Mucosa of rectum (tissue), 2 donors: ENCODE measurements at regions not wholly inside any gene's neighbourhood (a gene's known extent, or its start where the extent isn't known, plus 50 kb on each side); places are given as distances from the start of the nearest gene placed in this dataset.
"Not testable (repeated sequence)": the region's sequence is repeated elsewhere in the genome, so short reads cannot be mapped to it uniquely, and the experiment has no call there.

Source experiments
- H3K27ac ChIP-seq, 2 donors: one replicate each; pipeline ENCODE4 v1.7.0; 2013; ENCODE audit warnings: inconsistent platforms in 2 of 2, low read depth in 2 of 2, low read length in 2 of 2
- H3K27me3 ChIP-seq, 2 donors: one replicate each; pipeline ENCODE4 v1.7.0; 2013; ENCODE audit warnings: low read length in 2 of 2; ENCODE audit not compliant: control insufficient read depth in 2 of 2, insufficient read depth in 2 of 2
- H3K36me3 ChIP-seq, 2 donors: one replicate each; pipeline ENCODE4 v1.7.0; 2013; ENCODE audit warnings: low read length in 2 of 2; ENCODE audit not compliant: control insufficient read depth in 2 of 2, insufficient read depth in 2 of 2
- H3K4me1 ChIP-seq, 2 donors: one replicate each; pipeline ENCODE4 v1.7.0; 2013; ENCODE audit warnings: low read length in 2 of 2, mild to moderate bottlenecking in 1 of 2; ENCODE audit not compliant: control insufficient read depth in 2 of 2, insufficient read depth in 2 of 2
- H3K4me3 ChIP-seq, 2 donors: one replicate each; pipeline ENCODE4 v1.7.0; 2013; ENCODE audit warnings: low read length in 2 of 2
- H3K9ac ChIP-seq, 2 donors: one replicate each; pipeline ENCODE4 v1.7.0; 2013; ENCODE audit warnings: low read length in 2 of 2, low read depth in 1 of 2, mild to moderate bottlenecking in 1 of 2
- H3K9me3 ChIP-seq, 2 donors: one replicate each; pipeline ENCODE4 v1.7.0; 2013; ENCODE audit warnings: low read length in 2 of 2; ENCODE audit not compliant: control insufficient read depth in 2 of 2
- donor health status: healthy.
- donor health status: Normal muscosa, but diverticular disease.

DNA sequence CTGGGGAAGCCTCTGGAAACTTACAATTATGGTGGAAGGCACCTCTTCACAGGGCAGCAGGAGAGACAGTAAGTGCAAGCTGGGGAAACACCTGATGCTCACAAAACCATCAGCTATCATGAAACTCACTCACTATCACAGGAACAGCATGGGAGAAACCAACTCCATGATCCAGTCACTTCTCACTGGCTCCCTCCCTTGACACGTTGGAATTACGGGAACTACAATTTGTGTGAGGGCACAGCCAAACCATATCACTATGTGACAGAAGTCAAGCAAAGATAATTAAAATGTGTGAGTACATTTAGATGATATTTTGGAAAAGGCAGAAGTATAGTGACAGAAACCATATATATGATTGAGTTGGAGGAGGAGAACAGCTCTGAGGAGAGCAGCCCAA is 474.0 kb upstream of the OLFM3 start:
- H3K9me3 ChIP-seq = no peaks in the 10 kb centered on the region
- H3K36me3 ChIP-seq = no peaks in the 10 kb centered on the region
- no peak overlapping the region for H3K9ac ChIP-seq
- no peak overlapping the region for H3K4me3 ChIP-seq
- H3K4me1 ChIP-seq = no peaks in the 10 kb centered on the region
- H3K27me3 ChIP-seq = no peaks in the 10 kb centered on the region
- no peak overlapping the region for H3K27ac ChIP-seq

DNA sequence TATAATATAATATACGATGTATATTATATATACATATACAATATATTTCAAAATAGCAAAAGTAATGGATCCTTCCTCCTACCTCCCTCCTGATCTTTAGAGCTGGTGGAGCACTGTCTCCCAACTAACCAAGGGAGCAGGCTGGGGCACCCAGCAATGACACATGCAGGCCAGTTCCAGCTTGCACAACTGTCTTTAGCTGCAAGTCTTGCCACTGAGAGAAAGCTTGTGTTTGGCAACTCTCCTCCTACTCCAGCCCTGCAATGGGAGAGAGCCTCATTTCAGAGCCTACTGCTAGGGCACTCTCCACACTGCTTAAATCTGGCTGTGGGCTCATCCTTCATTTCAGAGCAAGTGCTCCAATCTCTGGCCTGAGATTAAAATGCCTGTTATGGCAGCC is 469.8 kb upstream of the OLFM3 start:
- Histone ChIP-seq H3K4me3 (no peak overlapping the region), H3K9me3 (no peaks in the 10 kb centered on the region), H3K27me3 (no peaks in the 10 kb centered on the region), H3K4me1 (no peaks in the 10 kb centered on the region), H3K9ac (no peak overlapping the region), H3K36me3 (no peaks in the 10 kb centered on the region), H3K27ac (no peak overlapping the region)

DNA sequence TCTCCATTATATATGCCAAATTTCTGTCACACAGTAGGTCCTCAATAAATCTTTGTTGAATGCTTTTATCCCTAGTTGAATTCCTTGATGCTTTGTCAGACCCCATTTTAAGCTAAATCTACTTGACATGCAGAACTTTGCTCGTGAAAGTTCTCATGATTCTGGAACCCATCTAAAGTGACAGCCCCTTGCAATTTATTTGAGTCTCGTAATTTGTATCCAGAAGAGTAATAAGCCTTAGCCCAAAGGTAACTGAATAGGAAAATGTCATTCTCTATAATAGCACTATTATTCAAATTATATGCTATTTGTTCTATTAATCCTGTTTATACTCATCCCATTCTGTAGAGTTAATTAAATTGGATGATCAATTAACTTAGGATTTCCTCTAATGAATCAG is 466.6 kb upstream of the OLFM3 start:
- Histone ChIP-seq H3K4me1 (no peaks in the 10 kb centered on the region), H3K9ac (no peak overlapping the region), H3K36me3 (no peaks in the 10 kb centered on the region), H3K4me3 (no peak overlapping the region), H3K27me3 (no peaks in the 10 kb centered on the region), H3K9me3 (no peaks in the 10 kb centered on the region), H3K27ac (no peak overlapping the region)

DNA sequence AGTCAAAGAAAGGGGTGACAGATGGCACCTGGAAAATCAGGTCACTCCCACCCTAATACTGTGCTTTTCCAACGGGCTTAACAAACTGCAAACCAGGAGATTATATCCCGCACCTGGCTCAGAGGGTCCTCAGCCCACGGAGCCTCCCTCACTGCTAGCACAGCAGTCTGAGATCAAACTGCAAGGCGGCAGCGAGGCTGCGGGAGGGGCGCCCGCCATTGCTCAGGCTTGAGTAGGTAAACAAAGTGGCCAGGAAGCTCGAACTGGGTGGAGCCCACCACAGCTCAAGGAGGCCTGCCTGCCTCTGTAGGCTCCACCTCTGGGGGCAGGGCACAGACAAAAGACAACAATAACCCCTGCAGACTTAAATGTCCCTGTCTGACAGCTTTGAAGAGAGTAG is 445.6 kb upstream of the OLFM3 start:
- H3K27me3 ChIP-seq, H3K36me3 ChIP-seq, H3K4me1 ChIP-seq, H3K27ac ChIP-seq, H3K9ac ChIP-seq, H3K9me3 ChIP-seq, H3K4me3 ChIP-seq: not testable (repeated sequence)

DNA sequence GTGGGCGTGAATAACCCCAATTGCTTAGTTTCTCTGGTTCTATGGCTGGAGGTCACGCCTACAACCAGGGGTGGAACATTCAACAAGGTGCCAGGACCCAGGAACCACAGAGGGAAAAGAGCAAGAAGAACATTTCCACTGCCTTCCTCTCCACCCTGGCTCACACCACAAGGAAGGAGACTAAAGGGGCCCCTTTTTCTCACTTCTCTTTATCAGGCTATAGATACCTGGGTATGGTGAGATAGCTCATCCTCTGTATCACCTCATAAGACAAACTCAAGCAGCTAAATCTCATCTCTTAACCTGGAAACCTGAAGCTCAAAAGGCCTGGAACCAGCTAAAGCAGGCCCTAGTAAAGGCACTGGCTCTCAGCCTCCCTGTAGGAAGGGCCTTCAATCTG is 438.8 kb upstream of the OLFM3 start:
- Histone ChIP-seq H3K4me3 (no peak overlapping the region), H3K9ac (no peak overlapping the region), H3K4me1 (no peaks in the 10 kb centered on the region), H3K9me3 (no peaks in the 10 kb centered on the region), H3K27ac (no peak overlapping the region), H3K36me3 (no peaks in the 10 kb centered on the region), H3K27me3 (no peaks in the 10 kb centered on the region)

DNA sequence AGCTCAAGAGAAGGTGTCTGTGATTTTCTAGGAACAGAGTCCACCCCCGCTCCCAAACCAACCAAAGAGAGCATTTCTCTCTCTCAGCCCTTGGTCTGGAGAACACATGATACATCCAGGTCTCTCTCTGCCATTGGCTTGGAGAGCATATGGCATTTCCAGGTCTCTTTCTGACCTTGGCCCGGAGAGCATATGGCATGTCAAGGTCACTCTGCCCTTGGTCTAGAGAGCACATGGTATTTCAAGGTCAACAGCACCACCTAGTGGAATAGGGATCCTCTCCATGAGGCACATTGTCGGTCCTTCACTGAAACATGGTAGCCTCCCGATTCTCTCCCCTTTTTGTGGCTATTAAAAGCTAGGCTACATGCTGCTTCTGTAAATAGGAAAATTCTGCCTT is 437.7 kb upstream of the OLFM3 start:
- no peaks in the 10 kb centered on the region for H3K9me3 ChIP-seq
- no peak overlapping the region for H3K27ac ChIP-seq
- H3K27me3 ChIP-seq = no peaks in the 10 kb centered on the region
- no peaks in the 10 kb centered on the region for H3K36me3 ChIP-seq
- H3K4me3 ChIP-seq = no peak overlapping the region
- H3K9ac ChIP-seq = no peak overlapping the region
- no peaks in the 10 kb centered on the region for H3K4me1 ChIP-seq

DNA sequence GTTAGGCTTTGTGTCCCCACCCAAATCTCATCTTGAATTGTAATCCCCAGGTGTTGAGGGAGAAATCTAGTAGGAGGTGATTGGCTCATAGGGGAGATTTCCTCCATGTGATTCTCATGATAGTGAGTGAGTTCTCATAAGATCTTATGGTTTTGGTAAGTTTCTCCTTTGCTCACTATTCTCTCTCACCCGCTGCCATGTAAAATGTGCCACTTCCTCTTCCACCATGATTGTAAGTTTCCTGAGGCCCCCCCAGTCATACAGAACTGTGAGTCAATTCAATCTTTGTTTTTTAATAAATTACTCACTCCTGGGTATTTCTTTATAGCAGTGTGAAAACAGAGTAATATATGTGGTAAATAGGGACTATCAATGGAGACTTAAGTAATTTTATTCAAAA is 434.5 kb upstream of the OLFM3 start:
- Histone ChIP-seq H3K4me3 (no peak overlapping the region), H3K27ac (no peak overlapping the region), H3K9ac (no peak overlapping the region), H3K9me3 (no peaks in the 10 kb centered on the region), H3K4me1 (no peaks in the 10 kb centered on the region), H3K36me3 (no peaks in the 10 kb centered on the region), H3K27me3 (no peaks in the 10 kb centered on the region)

DNA sequence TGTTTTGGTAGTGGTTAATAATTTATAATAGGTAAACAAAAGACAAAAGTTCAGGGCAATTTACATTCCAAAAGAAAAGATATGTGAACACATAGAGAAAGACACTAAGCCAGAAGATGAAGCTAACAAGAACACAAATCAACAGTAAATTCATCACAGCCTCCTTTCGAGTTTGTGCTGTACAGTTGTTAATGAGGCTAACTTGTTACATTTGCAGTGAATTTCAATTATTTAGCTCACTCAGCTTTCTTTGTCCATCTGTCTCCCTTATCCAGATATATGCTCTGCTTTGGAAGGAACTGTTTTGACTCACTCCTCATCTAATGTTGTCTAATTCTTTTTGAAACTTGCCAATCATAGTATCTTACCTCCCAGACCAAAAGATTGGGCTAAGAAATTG is 423.3 kb upstream of the OLFM3 start:
- Histone ChIP-seq H3K27ac (no peak overlapping the region), H3K36me3 (no peaks in the 10 kb centered on the region), H3K9me3 (no peaks in the 10 kb centered on the region), H3K9ac (no peak overlapping the region), H3K4me3 (no peak overlapping the region), H3K27me3 (no peaks in the 10 kb centered on the region), H3K4me1 (no peaks in the 10 kb centered on the region)
